Type B pancreatic cell (in vitro differentiated cells): ENCODE measurements at regions not wholly inside any gene's neighbourhood (a gene's known extent, or its start where the extent isn't known, plus 50 kb on each side); places are given as distances from the start of the nearest gene placed in this dataset.
"Not testable (repeated sequence)": the region's sequence is repeated elsewhere in the genome, so short reads cannot be mapped to it uniquely, and the experiment has no call there.

ENCODE experiments used
- DNase-seq: peaks from one replicate; pipeline ENCODE4 v3.0.0; 2021; ENCODE audit warnings: mixed read lengths; ENCODE audit not compliant: unreplicated experiment; ENCODE audit errors: extremely low spot score
- H3K27ac Mint-ChIP-seq: 2 replicates; pipeline ENCODE4 v1.8.0; 2021; ENCODE audit warnings: mild to moderate bottlenecking, mixed read lengths
- H3K27me3 Mint-ChIP-seq: 2 replicates; pipeline ENCODE4 v1.8.0; 2021; ENCODE audit warnings: mixed read lengths
- H3K36me3 Mint-ChIP-seq: 2 replicates; pipeline ENCODE4 v1.8.0; 2021; ENCODE audit warnings: mixed read lengths
- H3K4me1 Mint-ChIP-seq: one replicate; pipeline ENCODE4 v1.8.0; 2021; ENCODE audit warnings: mixed read lengths; ENCODE audit not compliant: unreplicated experiment
- H3K4me3 Mint-ChIP-seq: 2 replicates; pipeline ENCODE4 v1.8.0; 2021; ENCODE audit warnings: mild to moderate bottlenecking, mixed read lengths
- H3K9me3 Mint-ChIP-seq: 2 replicates; pipeline ENCODE4 v1.8.0; 2021; ENCODE audit warnings: mixed read lengths
- TF ChIP-seq, protein P1 (sequence below): fragments of 200-600 bp; sonication (generic); conservative IDR thresholded peaks from 2 replicates; pipeline ENCODE4 v1.5.0; 2021; ENCODE audit warnings: antibody characterized with exemption, mild to moderate bottlenecking

DNA sequence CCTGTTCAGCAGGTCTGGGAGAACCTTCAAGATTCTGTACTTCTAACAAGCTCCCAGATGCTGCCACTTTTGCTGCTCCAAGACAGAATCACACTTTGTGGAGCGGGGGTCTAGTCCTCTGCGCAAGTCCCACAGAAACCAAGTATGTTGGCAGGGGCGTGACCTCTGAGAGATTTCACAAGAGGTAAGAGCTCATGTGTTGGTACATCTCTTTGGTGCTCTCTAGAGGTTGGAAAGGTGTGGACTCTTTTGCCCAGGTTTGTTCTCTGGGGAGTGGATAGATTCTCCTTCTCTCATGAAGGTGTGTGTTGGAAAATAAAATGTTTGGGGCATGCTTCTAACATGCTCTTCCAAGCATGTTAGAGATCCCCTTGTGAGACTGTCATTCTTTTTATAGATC is 340.9 kb upstream of the IRAK1BP1 start:
- TF ChIP-seq, protein P1, sequence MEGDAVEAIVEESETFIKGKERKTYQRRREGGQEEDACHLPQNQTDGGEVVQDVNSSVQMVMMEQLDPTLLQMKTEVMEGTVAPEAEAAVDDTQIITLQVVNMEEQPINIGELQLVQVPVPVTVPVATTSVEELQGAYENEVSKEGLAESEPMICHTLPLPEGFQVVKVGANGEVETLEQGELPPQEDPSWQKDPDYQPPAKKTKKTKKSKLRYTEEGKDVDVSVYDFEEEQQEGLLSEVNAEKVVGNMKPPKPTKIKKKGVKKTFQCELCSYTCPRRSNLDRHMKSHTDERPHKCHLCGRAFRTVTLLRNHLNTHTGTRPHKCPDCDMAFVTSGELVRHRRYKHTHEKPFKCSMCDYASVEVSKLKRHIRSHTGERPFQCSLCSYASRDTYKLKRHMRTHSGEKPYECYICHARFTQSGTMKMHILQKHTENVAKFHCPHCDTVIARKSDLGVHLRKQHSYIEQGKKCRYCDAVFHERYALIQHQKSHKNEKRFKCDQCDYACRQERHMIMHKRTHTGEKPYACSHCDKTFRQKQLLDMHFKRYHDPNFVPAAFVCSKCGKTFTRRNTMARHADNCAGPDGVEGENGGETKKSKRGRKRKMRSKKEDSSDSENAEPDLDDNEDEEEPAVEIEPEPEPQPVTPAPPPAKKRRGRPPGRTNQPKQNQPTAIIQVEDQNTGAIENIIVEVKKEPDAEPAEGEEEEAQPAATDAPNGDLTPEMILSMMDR: no peak
- H3K36me3 Mint-ChIP-seq: no peaks in the 10 kb centered on the region
- no peak overlapping the region for H3K27ac Mint-ChIP-seq
- no peaks in the 10 kb centered on the region for H3K27me3 Mint-ChIP-seq
- no peaks in the 10 kb centered on the region for H3K9me3 Mint-ChIP-seq
- no peak for DNase-seq
- H3K4me1 Mint-ChIP-seq: no peaks in the 10 kb centered on the region
- no peak overlapping the region for H3K4me3 Mint-ChIP-seq

DNA sequence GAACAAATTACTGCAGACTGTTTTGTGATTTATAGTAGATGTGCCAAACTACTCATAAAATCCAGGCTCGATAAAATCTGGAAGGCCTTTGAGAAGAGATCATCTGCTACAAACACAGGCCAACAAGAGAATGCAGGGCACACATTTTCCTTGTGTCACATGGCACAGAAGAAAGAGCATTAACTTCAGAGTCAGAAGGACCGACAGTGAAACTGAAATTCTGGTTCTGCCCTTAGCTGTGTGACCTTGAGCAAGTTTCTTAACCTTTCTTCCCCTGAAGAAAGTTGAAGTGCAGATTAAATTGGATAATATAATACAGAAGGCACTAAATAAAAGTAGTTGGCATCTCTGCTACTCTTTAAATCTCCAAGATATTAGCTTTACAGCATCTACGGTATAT is 338.4 kb upstream of the IRAK1BP1 start:
- TF ChIP-seq, protein P1: no peak
- no peaks in the 10 kb centered on the region for H3K9me3 Mint-ChIP-seq
- H3K4me3 Mint-ChIP-seq: no peak overlapping the region
- H3K27me3 Mint-ChIP-seq: no peaks in the 10 kb centered on the region
- no peak overlapping the region for H3K27ac Mint-ChIP-seq
- no peak for DNase-seq
- H3K36me3 Mint-ChIP-seq: no peaks in the 10 kb centered on the region
- H3K4me1 Mint-ChIP-seq: no peaks in the 10 kb centered on the region

DNA sequence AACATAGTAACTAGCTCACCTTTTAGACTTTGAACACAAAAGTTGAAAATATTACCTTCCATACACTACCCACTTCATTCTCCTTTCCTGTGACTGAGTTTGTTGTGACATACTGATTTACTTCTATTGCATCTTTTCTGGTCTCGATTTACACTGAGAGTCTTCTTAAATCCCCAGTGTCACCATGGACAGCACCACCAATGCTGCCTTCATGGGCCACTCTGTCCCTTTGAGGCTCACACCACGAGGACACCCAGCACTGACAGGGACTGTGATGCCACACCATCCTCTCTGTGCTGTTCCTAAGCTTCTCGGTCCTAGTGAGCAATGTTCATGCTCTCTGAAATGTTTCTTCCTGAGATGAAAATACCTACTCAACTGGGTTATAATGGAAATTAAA is 337.1 kb upstream of the IRAK1BP1 start:
- no peaks in the 10 kb centered on the region for H3K9me3 Mint-ChIP-seq
- no peak overlapping the region for H3K27ac Mint-ChIP-seq
- no peaks in the 10 kb centered on the region for H3K36me3 Mint-ChIP-seq
- DNase-seq: no peak
- TF ChIP-seq, protein P1: no peak
- H3K4me1 Mint-ChIP-seq: no peaks in the 10 kb centered on the region
- no peak overlapping the region for H3K4me3 Mint-ChIP-seq
- H3K27me3 Mint-ChIP-seq: no peaks in the 10 kb centered on the region

DNA sequence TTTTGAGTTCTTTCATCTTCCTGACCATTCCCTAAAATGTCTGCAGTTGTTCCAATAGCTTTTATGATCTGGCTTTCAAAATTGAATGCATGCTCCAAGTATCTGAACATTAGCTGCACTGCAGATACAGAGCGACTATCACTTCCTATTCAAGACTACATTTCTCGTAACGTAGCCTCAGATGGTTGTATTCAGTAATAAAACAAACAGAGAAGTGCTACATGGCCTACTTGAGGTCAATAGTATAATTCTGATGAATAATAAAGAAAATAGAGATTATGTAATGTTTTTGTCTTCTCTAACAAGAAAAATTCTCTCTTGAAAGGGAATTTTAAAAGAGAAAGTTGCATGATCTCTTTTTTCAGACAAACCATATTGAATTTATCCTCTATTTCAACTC is 333.9 kb upstream of the IRAK1BP1 start:
- no peak overlapping the region for H3K4me3 Mint-ChIP-seq
- DNase-seq: no peak
- H3K36me3 Mint-ChIP-seq: no peaks in the 10 kb centered on the region
- H3K27me3 Mint-ChIP-seq: no peaks in the 10 kb centered on the region
- no peaks in the 10 kb centered on the region for H3K9me3 Mint-ChIP-seq
- no peaks in the 10 kb centered on the region for H3K4me1 Mint-ChIP-seq
- H3K27ac Mint-ChIP-seq: no peak overlapping the region
- TF ChIP-seq, protein P1: no peak

DNA sequence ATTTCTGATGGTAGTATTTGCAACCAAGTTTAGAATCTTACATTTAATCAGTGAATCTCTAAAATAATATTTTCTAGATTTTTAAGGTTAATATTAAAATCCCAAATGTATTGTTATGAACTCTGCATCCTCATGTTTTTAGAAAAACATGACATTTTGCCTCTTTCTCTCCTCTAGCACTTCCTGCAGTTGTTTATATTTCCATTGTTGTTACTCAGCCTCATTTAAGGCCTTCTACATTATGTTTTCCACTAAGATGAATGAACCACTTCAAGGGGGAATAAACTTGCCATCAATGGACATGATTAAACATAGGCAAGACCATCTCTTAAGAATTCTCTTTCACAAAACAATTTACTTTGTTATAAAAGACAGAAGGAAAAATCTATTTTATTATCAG is 333.5 kb upstream of the IRAK1BP1 start:
- H3K4me1 Mint-ChIP-seq: no peaks in the 10 kb centered on the region
- H3K27ac Mint-ChIP-seq: no peak overlapping the region
- TF ChIP-seq, protein P1: no peak
- H3K9me3 Mint-ChIP-seq: no peaks in the 10 kb centered on the region
- DNase-seq: no peak
- no peaks in the 10 kb centered on the region for H3K27me3 Mint-ChIP-seq
- H3K36me3 Mint-ChIP-seq: no peaks in the 10 kb centered on the region
- no peak overlapping the region for H3K4me3 Mint-ChIP-seq

DNA sequence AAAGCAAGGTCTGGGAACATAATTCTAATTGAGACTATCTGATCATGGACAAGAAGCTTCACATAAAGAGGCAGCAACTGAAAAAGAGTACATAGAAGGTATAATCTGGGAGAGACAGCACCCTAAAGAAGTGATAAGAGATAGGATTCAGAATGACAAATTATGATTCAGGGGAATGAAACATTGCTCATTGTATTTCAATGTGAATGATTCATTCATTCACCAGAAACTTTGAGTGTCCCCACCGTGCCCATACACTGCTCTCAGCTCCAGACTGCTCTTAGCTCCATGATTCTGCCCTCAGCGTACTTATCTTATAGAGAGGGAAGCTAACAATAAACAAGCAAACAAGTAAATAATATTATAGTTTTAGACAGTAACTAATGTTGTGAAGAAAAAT is 329.3 kb upstream of the IRAK1BP1 start:
- no peak overlapping the region for H3K27ac Mint-ChIP-seq
- no peak overlapping the region for H3K4me3 Mint-ChIP-seq
- no peak for DNase-seq
- TF ChIP-seq, protein P1: no peak
- H3K9me3 Mint-ChIP-seq: no peaks in the 10 kb centered on the region
- H3K27me3 Mint-ChIP-seq: no peaks in the 10 kb centered on the region
- no peaks in the 10 kb centered on the region for H3K36me3 Mint-ChIP-seq
- H3K4me1 Mint-ChIP-seq: no peaks in the 10 kb centered on the region

DNA sequence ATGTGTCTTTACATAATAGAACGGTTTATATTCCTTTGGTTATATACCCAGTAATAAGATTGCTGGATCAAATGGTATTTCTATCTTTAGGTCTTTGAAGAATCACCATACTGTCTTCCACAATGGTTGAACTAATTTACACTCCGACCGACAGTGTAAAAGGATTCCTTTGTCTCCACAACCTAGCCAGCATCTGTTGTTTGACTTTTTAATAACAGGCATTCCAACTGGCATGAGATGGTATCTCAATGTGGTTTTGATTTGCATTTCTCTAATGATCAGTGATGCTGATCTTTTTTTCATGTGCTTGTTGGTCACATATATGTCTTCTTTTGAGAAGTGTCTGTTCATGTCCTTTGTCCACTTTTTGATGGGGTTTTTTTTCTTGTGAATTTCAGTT is 319.7 kb upstream of the IRAK1BP1 start:
- H3K4me3 Mint-ChIP-seq: not testable (repeated sequence)

More for the DNA sequence above, 319.7 kb upstream of the IRAK1BP1 start:
- not testable (repeated sequence) for H3K9me3 Mint-ChIP-seq, H3K36me3 Mint-ChIP-seq, H3K27me3 Mint-ChIP-seq, DNase-seq, H3K4me1 Mint-ChIP-seq, H3K27ac Mint-ChIP-seq
